IPS-18a (cell line): ENCODE measurements at regions not wholly inside any gene's neighbourhood (a gene's known extent, or its start where the extent isn't known, plus 50 kb on each side); places are given as distances from the start of the nearest gene placed in this dataset.

Experiments
- H3K27ac ChIP-seq: one replicate; pipeline ENCODE4 v1.5.1; 2013; ENCODE audit warnings: low read length
- H3K27me3 ChIP-seq: one replicate; pipeline ENCODE4 v1.6.1; 2013; ENCODE audit warnings: mild to moderate bottlenecking, low read length; ENCODE audit not compliant: control insufficient read depth, insufficient read depth
- H3K36me3 ChIP-seq: one replicate; pipeline ENCODE4 v1.6.1; 2013; ENCODE audit warnings: low read depth, low read length; ENCODE audit not compliant: control insufficient read depth
- H3K4me1 ChIP-seq: one replicate; pipeline ENCODE4 v1.6.1; 2013; ENCODE audit warnings: low read depth, low read length; ENCODE audit not compliant: control insufficient read depth
- H3K4me3 ChIP-seq: one replicate; pipeline ENCODE4 v1.5.1; 2013; ENCODE audit warnings: low read length
- H3K9ac ChIP-seq: one replicate; pipeline ENCODE4 v1.6.1; 2013; ENCODE audit warnings: mild to moderate bottlenecking, low read length, moderate library complexity
- H3K9me3 ChIP-seq: one replicate; pipeline ENCODE4 v1.6.1; 2013; ENCODE audit warnings: low read depth, low read length; ENCODE audit not compliant: control insufficient read depth

GRCh38 chr4:173862754-173863153 lies 332.7 kb upstream of the HAND2 start:
- H3K36me3 ChIP-seq, result no peaks in the 10 kb centered on the region
- H3K27me3 ChIP-seq, result no peaks in the 10 kb centered on the region
- H3K4me3 ChIP-seq, result no peak overlapping the region
- no peaks in the 10 kb centered on the region for H3K4me1 ChIP-seq
- H3K27ac ChIP-seq, result no peak overlapping the region
- H3K9ac ChIP-seq, result no peak overlapping the region
- H3K9me3 ChIP-seq, result no peaks in the 10 kb centered on the region

DNA sequence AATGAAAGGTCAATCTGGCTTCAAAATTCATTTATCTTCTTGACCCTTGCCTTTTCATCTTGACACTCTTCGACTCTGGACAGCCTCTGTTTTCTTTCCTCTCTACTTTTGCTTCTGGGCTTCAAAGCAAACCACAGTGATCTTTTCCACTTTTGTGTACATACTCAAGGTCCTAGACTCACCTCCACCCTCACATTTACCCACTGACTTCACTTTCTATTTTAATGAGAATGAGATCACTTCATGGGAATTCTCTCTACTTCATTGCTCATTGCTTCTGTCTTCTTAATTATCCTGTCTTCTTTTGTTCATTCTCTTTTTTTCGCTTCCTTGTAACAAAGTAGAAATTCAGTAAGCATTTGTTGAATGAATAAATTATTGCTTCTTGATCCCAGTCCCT lies 330.1 kb upstream of the HAND2 start:
- Histone ChIP-seq H3K9me3 (no peaks in the 10 kb centered on the region), H3K27ac (no peak overlapping the region), H3K4me3 (no peak overlapping the region), H3K27me3 (no peaks in the 10 kb centered on the region), H3K9ac (no peak overlapping the region), H3K4me1 (no peaks in the 10 kb centered on the region), H3K36me3 (no peaks in the 10 kb centered on the region)

DNA sequence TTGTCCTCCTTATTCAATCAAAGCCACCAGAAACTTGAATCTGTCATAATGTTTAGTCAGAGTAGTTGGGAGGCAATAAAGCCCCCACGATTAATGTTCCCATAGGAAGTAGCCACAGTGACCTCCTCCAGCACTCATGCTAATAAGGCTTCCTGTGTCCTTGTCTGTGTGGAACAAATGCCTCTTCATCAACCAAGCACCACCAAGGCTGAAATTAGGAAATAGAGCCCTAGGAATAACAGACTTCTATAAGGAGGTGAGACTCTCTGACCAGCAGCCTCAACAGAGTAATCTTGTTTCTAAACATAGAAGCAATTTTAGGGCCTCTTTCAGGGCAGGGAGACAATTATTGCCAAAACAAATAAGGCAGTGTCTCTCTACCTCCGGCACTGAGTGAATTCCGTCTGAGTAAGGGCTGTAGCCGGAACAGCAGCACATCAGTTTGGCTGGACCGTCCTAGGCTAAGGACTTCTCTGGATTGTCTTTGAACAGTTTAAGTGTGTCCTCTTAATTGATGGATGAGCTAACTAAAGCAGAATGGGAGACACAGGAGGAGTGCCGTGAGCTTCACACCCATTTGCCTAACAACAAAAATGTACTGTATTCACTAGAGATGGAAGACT lies 329.2 kb upstream of the HAND2 start:
- Histone ChIP-seq H3K27me3 (no peaks in the 10 kb centered on the region), H3K27ac (no peak overlapping the region), H3K36me3 (no peaks in the 10 kb centered on the region), H3K4me1 (no peaks in the 10 kb centered on the region), H3K9ac (no peak overlapping the region), H3K9me3 (no peaks in the 10 kb centered on the region), H3K4me3 (no peak overlapping the region)

DNA sequence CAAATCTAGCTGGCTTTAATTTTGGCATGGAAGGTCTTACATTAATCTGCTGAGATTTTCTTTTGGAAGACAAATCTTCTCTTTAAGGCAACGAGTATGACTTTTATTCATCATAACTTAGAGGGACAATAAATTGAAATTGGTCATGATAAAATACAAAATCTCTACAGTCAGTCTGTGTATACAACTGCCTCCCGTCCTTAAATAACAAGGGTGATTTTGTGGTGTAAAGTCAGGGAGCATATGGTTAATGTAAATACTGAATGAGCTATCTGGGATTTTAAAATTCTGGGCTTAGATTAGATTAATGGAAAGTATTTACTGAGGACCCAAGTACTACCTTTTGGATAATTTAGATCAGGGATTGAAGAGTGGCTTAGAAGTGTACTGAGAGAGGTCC lies 328.4 kb upstream of the HAND2 start:
- Histone ChIP-seq H3K9ac (no peak overlapping the region), H3K36me3 (no peaks in the 10 kb centered on the region), H3K27ac (no peak overlapping the region), H3K4me3 (no peak overlapping the region), H3K4me1 (no peaks in the 10 kb centered on the region), H3K27me3 (no peaks in the 10 kb centered on the region), H3K9me3 (no peaks in the 10 kb centered on the region)

DNA sequence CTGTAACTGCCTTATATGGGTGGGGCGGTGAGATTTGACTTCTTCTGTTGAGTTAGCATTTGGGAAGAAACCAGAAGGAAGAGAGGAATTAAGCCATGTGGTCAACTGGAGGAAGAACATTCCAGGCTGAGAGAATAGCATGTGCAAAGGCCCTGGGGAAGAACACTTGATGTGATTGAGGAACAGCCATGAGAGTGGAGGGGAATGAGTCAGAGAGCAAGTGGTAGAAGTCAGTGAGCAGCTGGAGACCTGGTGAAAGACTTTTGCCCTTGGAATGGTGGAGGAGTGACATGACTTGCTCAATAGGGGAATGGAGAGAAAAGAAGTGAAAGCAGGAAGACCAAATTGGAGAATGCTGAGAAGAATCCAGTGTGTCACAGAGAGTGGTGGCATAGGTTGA lies 327.8 kb upstream of the HAND2 start:
- Histone ChIP-seq H3K9ac (no peak overlapping the region), H3K4me1 (no peaks in the 10 kb centered on the region), H3K36me3 (no peaks in the 10 kb centered on the region), H3K4me3 (no peak overlapping the region), H3K9me3 (no peaks in the 10 kb centered on the region), H3K27me3 (no peaks in the 10 kb centered on the region), H3K27ac (no peak overlapping the region)

DNA sequence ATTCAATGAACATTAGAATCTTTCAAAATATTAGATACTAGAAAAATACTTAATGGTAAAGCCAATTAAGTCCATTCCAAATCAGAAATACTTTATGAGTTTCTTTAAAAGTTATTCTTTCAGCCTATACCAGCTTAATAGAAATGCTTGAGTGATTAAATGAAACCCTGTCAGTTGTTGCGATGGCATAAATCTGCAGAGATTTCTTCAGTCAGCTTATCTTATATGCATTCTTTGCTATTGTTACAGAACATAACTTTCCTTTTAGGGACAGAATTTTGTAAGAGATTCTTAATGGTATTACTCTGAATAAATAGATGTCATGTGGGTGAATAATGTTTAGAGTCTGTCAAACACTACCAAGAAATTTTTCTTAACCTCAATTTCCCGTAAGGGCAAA lies 325.0 kb upstream of the HAND2 start:
- Histone ChIP-seq H3K9me3 (no peaks in the 10 kb centered on the region), H3K27me3 (no peaks in the 10 kb centered on the region), H3K27ac (no peak overlapping the region), H3K36me3 (no peaks in the 10 kb centered on the region), H3K4me1 (no peaks in the 10 kb centered on the region), H3K9ac (no peak overlapping the region), H3K4me3 (no peak overlapping the region)

DNA sequence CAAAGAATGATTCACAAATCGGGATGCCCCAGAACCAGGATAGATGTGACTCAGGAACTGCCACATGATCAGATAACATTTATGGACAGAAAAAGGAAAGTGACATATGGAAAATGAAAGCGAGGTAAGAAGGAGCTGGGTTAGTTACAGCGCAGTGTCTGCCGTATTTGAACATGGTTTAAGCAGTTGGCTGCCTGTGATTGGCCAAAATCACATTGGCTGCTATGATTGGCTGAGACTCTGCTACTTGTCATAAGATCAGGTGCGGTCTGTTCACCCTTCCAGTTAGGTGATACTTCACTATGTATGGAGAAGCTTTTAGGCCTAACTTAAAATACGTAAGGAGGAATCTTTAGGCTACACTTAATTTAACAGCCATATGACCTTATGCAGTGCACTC lies 322.7 kb upstream of the HAND2 start:
- Histone ChIP-seq H3K4me3 (no peak overlapping the region), H3K4me1 (no peaks in the 10 kb centered on the region), H3K27ac (no peak overlapping the region), H3K9me3 (no peaks in the 10 kb centered on the region), H3K36me3 (no peaks in the 10 kb centered on the region), H3K27me3 (no peaks in the 10 kb centered on the region), H3K9ac (no peak overlapping the region)

DNA sequence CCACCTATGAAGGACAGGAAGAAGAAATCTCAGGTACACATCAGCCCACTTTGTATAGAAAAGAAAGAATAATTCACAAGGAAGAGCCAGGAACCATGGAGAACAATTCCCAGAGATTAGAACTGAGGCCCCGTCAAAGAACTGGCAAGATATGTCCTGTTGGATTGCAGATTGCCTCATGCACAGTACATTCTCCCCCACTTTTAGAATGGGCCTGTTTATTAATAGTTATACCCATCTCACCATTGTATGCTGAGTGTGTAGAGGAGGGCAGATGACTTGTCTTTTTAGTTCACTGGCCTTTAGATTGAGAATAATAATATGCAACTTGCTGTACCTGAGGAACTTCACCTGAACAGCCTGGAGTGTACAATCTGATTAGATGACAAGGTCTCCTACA lies 315.6 kb upstream of the HAND2 start:
- no peak overlapping the region for H3K4me3 ChIP-seq
- peaks cover 5% of the 10 kb centered on the region for H3K9me3 ChIP-seq
- no peaks in the 10 kb centered on the region for H3K4me1 ChIP-seq
- H3K9ac ChIP-seq, result no peak overlapping the region
- no peak overlapping the region for H3K27ac ChIP-seq
- no peaks in the 10 kb centered on the region for H3K27me3 ChIP-seq
- H3K36me3 ChIP-seq, result no peaks in the 10 kb centered on the region

GRCh38 chr4:173839865-173840264 lies 309.8 kb upstream of the HAND2 start:
- no peak overlapping the region for H3K9ac ChIP-seq
- H3K27ac ChIP-seq, result no peak overlapping the region
- H3K27me3 ChIP-seq, result no peaks in the 10 kb centered on the region
- peaks cover 9% of the 10 kb centered on the region for H3K4me1 ChIP-seq
- H3K9me3 ChIP-seq, result peaks cover 5% of the 10 kb centered on the region
- no peak overlapping the region for H3K4me3 ChIP-seq
- H3K36me3 ChIP-seq, result no peaks in the 10 kb centered on the region

- H3K4me1 ChIP-seq, result peaks cover 9% of the 10 kb centered on the region
- H3K27me3 ChIP-seq, result no peaks in the 10 kb centered on the region
- H3K36me3 ChIP-seq, result no peaks in the 10 kb centered on the region
- H3K27ac ChIP-seq, result no peak overlapping the region
- H3K4me3 ChIP-seq, result no peak overlapping the region
- no peaks in the 10 kb centered on the region for H3K9me3 ChIP-seq
- H3K9ac ChIP-seq, result no peak overlapping the region
Observed at GRCh38 chr4:173837517-173837916, 307.5 kb upstream of the HAND2 start.

DNA sequence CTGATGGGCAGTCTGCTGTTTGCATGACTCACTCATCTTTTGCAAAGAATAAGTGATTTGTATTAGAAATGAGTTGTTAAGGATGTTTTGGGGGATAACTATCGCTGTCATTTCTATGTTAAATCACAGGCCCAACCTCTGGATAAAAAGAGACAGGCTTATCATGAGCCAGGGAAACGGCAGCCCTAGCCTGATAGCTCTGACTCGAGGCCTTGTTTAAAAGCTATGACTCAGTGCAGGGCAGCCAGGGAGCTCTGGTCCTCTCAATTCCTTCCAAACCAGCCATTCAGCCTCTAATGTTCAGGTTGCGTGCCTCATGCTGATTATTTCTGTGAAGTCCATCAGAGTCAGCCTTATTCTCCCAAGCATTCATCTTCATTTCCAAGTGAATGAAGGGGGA lies 305.9 kb upstream of the HAND2 start:
- H3K27me3 ChIP-seq, result no peaks in the 10 kb centered on the region
- no peak overlapping the region for H3K4me3 ChIP-seq
- no peaks in the 10 kb centered on the region for H3K9me3 ChIP-seq
- peaks cover 9% of the 10 kb centered on the region for H3K4me1 ChIP-seq
- no peak overlapping the region for H3K27ac ChIP-seq
- no peaks in the 10 kb centered on the region for H3K36me3 ChIP-seq
- no peak overlapping the region for H3K9ac ChIP-seq

- no peaks in the 10 kb centered on the region for H3K27me3 ChIP-seq
- H3K9me3 ChIP-seq, result no peaks in the 10 kb centered on the region
- H3K9ac ChIP-seq, result no peak overlapping the region
- H3K27ac ChIP-seq, result no peak overlapping the region
- no peaks in the 10 kb centered on the region for H3K36me3 ChIP-seq
- H3K4me1 ChIP-seq, result peaks cover 9% of the 10 kb centered on the region
- H3K4me3 ChIP-seq, result no peak overlapping the region
Observed at GRCh38 chr4:173834151-173834550, 304.1 kb upstream of the HAND2 start.
